ENCODE measurements at regions not wholly inside any gene's neighbourhood (a gene's known extent, or its start where the extent isn't known, plus 50 kb on each side); places are given as distances from the start of the nearest gene placed in this dataset.

GRCh38 chr5:148920646-148921288 lies 94.4 kb downstream of the ADRB2 start:
- no peak for ATAC-seq (ENCODE audit: insufficient read depth, low FRiP score)
- TF ChIP-seq, protein P1, sequence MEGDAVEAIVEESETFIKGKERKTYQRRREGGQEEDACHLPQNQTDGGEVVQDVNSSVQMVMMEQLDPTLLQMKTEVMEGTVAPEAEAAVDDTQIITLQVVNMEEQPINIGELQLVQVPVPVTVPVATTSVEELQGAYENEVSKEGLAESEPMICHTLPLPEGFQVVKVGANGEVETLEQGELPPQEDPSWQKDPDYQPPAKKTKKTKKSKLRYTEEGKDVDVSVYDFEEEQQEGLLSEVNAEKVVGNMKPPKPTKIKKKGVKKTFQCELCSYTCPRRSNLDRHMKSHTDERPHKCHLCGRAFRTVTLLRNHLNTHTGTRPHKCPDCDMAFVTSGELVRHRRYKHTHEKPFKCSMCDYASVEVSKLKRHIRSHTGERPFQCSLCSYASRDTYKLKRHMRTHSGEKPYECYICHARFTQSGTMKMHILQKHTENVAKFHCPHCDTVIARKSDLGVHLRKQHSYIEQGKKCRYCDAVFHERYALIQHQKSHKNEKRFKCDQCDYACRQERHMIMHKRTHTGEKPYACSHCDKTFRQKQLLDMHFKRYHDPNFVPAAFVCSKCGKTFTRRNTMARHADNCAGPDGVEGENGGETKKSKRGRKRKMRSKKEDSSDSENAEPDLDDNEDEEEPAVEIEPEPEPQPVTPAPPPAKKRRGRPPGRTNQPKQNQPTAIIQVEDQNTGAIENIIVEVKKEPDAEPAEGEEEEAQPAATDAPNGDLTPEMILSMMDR (IDR thresholded peaks at IDR 0.05; ENCODE audit: control extremely low read depth, extremely low read depth) = no peak
- Histone ChIP-seq H3K36me3 (ENCODE audit: control insufficient read depth in 4 of 4, insufficient read depth in 4 of 4, low read length in 4 of 4) (no peaks in the 10 kb centered on the region), H3K4me3 (no peak overlapping the region), H3K27me3 (ENCODE audit: control insufficient read depth in 3 of 3, insufficient read depth in 3 of 3, low read length in 2 of 3) (no peaks in the 10 kb centered on the region), H3K27ac (ENCODE audit: low read depth in 1 of 2, low read length in 1 of 2) (no peak overlapping the region), H3K9me3 (ENCODE audit: control insufficient read depth in 4 of 4, insufficient read depth in 3 of 4, low read length in 3 of 4) (peaks cover 0 to 1% (median 0%) of the 10 kb centered on the region in 4 donors), H3K4me1 (ENCODE audit: control insufficient read depth in 5 of 5, insufficient read depth in 5 of 5, low read length in 5 of 5) (peaks cover 0 to 6% (median 0%) of the 10 kb centered on the region in 5 donors), H3K9ac (ENCODE audit: insufficient read depth in 1 of 2, low read length in 2 of 2) (no peak overlapping the region)
- DNase-seq = no peak
- WGBS, 2 donors = 71 to 74% methylated on average over 2 of the region's 2 CpGs

- Histone ChIP-seq H3K27me3 (ENCODE audit: control insufficient read depth in 3 of 3, insufficient read depth in 3 of 3, low read length in 2 of 3) (no peaks in the 10 kb centered on the region), H3K36me3 (ENCODE audit: control insufficient read depth in 4 of 4, insufficient read depth in 4 of 4, low read length in 4 of 4) (no peaks in the 10 kb centered on the region), H3K27ac (ENCODE audit: low read depth in 1 of 2, low read length in 1 of 2) (no peak overlapping the region), H3K4me3 (no peak overlapping the region), H3K4me1 (ENCODE audit: control insufficient read depth in 5 of 5, insufficient read depth in 5 of 5, low read length in 5 of 5) (peaks cover 0 to 6% (median 0%) of the 10 kb centered on the region in 5 donors), H3K9ac (ENCODE audit: insufficient read depth in 1 of 2, low read length in 2 of 2) (no peak overlapping the region), H3K9me3 (ENCODE audit: control insufficient read depth in 4 of 4, insufficient read depth in 3 of 4, low read length in 3 of 4) (peaks cover 0 to 1% (median 0%) of the 10 kb centered on the region in 4 donors)
- WGBS, 2 donors = 61 to 89% methylated on average over 1 of the region's 1 CpG
- TF ChIP-seq, protein P1 (IDR thresholded peaks at IDR 0.05; ENCODE audit: control extremely low read depth, extremely low read depth) = no peak
- ATAC-seq (ENCODE audit: insufficient read depth, low FRiP score) = no peak
- DNase-seq = no peak
These were observed 94.9 kb downstream of the ADRB2 start for GRCh38 chr5:148921350-148921749.

- no peaks in the 10 kb centered on the region for H3K27me3 ChIP-seq (ENCODE audit: control insufficient read depth in 3 of 3, insufficient read depth in 3 of 3, low read length in 2 of 3)
- TF ChIP-seq, protein P1 (IDR thresholded peaks at IDR 0.05; ENCODE audit: control extremely low read depth, extremely low read depth) = no peak
- no peak overlapping the region for H3K9ac ChIP-seq (ENCODE audit: insufficient read depth in 1 of 2, low read length in 2 of 2)
- ATAC-seq (ENCODE audit: insufficient read depth, low FRiP score) (no peak), DNase-seq (no peak)
- H3K9me3 ChIP-seq (ENCODE audit: control insufficient read depth in 4 of 4, insufficient read depth in 3 of 4, low read length in 3 of 4) = peaks cover 0 to 1% (median 0%) of the 10 kb centered on the region in 4 donors
- no peak overlapping the region for H3K4me3 ChIP-seq
- H3K36me3 ChIP-seq (ENCODE audit: control insufficient read depth in 4 of 4, insufficient read depth in 4 of 4, low read length in 4 of 4) = no peaks in the 10 kb centered on the region
- H3K27ac ChIP-seq (ENCODE audit: low read depth in 1 of 2, low read length in 1 of 2) = no peak overlapping the region
- 41 to 66% methylated on average over 1 of the region's 1 CpG for WGBS, 2 donors
- H3K4me1 ChIP-seq (ENCODE audit: control insufficient read depth in 5 of 5, insufficient read depth in 5 of 5, low read length in 5 of 5) = peaks cover 0 to 6% (median 0%) of the 10 kb centered on the region in 5 donors
These were observed 96.2 kb downstream of the ADRB2 start for GRCh38 chr5:148922606-148923005.

DNA sequence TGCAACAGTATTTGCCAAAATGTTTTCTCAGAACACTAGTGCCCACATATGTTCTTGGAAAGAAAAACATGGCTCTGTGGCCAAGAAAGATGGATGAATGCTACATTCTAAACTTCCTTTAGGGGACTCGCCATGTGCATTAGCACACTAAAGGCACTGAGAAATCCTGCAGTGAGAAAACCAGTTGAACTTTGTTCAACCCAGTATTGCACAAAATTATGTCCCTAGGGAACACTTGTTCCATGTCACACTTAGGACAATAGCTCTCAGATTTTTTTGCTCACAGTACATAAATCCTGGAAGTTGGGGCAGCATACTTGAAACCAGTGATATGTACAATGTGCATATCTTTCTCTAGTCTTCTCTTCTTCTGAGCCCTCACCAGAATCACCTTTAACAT lies 96.6 kb downstream of the ADRB2 start:
- 96 to 97% methylated on average over 1 of the region's 1 CpG for WGBS, 2 donors
- Histone ChIP-seq H3K9ac (ENCODE audit: insufficient read depth in 1 of 2, low read length in 2 of 2) (no peak overlapping the region), H3K27ac (ENCODE audit: low read depth in 1 of 2, low read length in 1 of 2) (no peak overlapping the region), H3K4me3 (no peak overlapping the region), H3K4me1 (ENCODE audit: control insufficient read depth in 5 of 5, insufficient read depth in 5 of 5, low read length in 5 of 5) (peaks cover 0 to 6% (median 0%) of the 10 kb centered on the region in 5 donors), H3K9me3 (ENCODE audit: control insufficient read depth in 4 of 4, insufficient read depth in 3 of 4, low read length in 3 of 4) (peaks cover 0 to 1% (median 0%) of the 10 kb centered on the region in 4 donors), H3K27me3 (ENCODE audit: control insufficient read depth in 3 of 3, insufficient read depth in 3 of 3, low read length in 2 of 3) (no peaks in the 10 kb centered on the region), H3K36me3 (ENCODE audit: control insufficient read depth in 4 of 4, insufficient read depth in 4 of 4, low read length in 4 of 4) (no peaks in the 10 kb centered on the region)
- DNase-seq (no peak), ATAC-seq (ENCODE audit: insufficient read depth, low FRiP score) (no peak)
- TF ChIP-seq, protein P1 (IDR thresholded peaks at IDR 0.05; ENCODE audit: control extremely low read depth, extremely low read depth) = no peak
